Fibroblast of skin of right quadriceps (primary cell): ENCODE measurements at regions not wholly inside any gene's neighbourhood (a gene's known extent, or its start where the extent isn't known, plus 50 kb on each side); places are given as distances from the start of the nearest gene placed in this dataset.
"Not testable (repeated sequence)": the region's sequence is repeated elsewhere in the genome, so short reads cannot be mapped to it uniquely, and the experiment has no call there.

ENCODE experiments used
- DNase-seq: peaks from one replicate; pipeline ENCODE4 v3.0.0-alpha.2; 2013

- not testable (repeated sequence) for DNase-seq
Measured at GRCh38 chr4:26257444-26257843, 63.4 kb upstream of the RBPJ start.

GRCh38 chr4:26257850-26258249 is 63.0 kb upstream of the RBPJ start:
- DNase-seq = no peak

GRCh38 chr4:26260571-26260970 is 60.2 kb upstream of the RBPJ start:
- DNase-seq = no peak

GRCh38 chr4:26261405-26261804 is 59.4 kb upstream of the RBPJ start:
- no peak for DNase-seq

- no peak for DNase-seq
Measured at GRCh38 chr4:26263165-26263564, 57.6 kb upstream of the RBPJ start.

DNA sequence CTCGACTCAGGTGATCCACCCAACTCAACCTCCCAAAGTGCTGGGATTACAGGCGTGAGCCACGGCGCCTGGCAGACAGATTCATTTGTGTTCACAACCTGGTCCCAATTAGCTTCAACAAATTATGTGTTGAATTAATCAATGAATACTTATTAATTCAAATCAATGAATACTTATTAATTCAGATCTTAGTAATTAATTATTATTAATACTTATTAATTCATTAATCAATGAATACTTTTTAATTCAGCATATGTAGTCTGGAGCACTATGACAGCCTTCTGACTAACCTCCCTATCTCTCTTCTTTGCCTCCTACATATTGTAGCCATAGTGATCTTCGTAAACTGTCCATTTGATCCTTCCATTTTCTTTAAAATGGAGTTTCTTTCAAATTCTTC is 56.7 kb upstream of the RBPJ start:
- no peak for DNase-seq

DNA sequence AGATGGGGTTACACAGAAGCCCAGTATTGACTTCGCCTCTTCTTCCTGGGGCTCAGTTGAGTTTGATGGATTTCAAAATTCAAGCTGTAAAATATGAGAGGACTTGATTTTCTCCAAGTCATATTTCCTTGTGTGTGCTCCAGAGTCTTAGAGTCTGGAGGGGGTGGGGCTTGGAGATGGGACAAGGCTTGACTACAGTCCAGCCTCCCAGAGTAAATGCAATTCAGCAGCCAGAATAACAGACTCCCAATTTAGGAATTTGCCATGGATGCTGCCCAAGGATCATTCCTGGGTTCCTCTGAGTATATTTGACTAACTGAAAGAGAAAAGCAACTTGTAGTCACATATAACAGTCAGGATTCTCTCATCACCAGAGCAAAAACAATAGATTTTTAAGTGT is 53.7 kb upstream of the RBPJ start:
- DNase-seq = peak; percentile 38

- no peak for DNase-seq
Measured at GRCh38 chr4:26268246-26268645, 52.6 kb upstream of the RBPJ start.

- DNase-seq = no peak
Measured at GRCh38 chr4:26269038-26269437, 51.8 kb upstream of the RBPJ start.
